T-cell (primary cell): ENCODE measurements at regions not wholly inside any gene's neighbourhood (a gene's known extent, or its start where the extent isn't known, plus 50 kb on each side); places are given as distances from the start of the nearest gene placed in this dataset.
A peak's percentile ranks its signal among the peaks of the same experiment; 100 is the strongest.
"Not testable (repeated sequence)": the region's sequence is repeated elsewhere in the genome, so short reads cannot be mapped to it uniquely, and the experiment has no call there.

Experiments used
- ATAC-seq, 4 experiments: fragments of 200-7000 bp in 3 of 4; fragments of 150-1000 bp in 1 of 4; cut with Tn5 transposase; replicated peaks in 1 of 4; 1 replicate in 3 of 4; 2 replicates in 1 of 4; pipeline ENCODE4 v1.10.0; 2021; ENCODE audit warnings: moderate library complexity in 3 of 4, mild to moderate bottlenecking in 2 of 4, moderate number of reproducible peaks in 1 of 4
- CTCF ChIA-PET, 2 donors: fragments of 300-600 bp; sonication (Branson Sonifier 250); formaldehyde crosslinking; loops; one replicate each; lab custom pipeline; 2022; ENCODE audit warnings: antibody characterized with exemption in 2 of 2; lab: Charles Lee
- POLR2A ChIA-PET, 2 donors: fragments of 300-600 bp; sonication (Branson Sonifier 250); formaldehyde crosslinking; loops; one replicate each; lab custom pipeline; 2022; ENCODE audit warnings: antibody characterized with exemption in 2 of 2; lab: Charles Lee
- DNase-seq, 35 experiments: peaks; one replicate each; pipeline versions ENCODE4 v3.0.0 to v3.0.0-alpha.2; 2013 to 2023
- H3K27ac ChIP-seq: one replicate; pipeline ENCODE4 v1.5.1; 2013; ENCODE audit warnings: low read length
- H3K27me3 ChIP-seq, 2 experiments: replicated peaks in 1 of 2; 1 replicate in 1 of 2; 2 replicates in 1 of 2; pipeline versions ENCODE4 v1.6.1 to v1.7.0; 2013; ENCODE audit warnings: low read length in 1 of 2, mixed read lengths in 1 of 2; ENCODE audit not compliant: control insufficient read depth in 2 of 2, insufficient read depth in 2 of 2; ENCODE audit errors: extremely low read depth in 1 of 2
- H3K36me3 ChIP-seq, 2 donors: 1 replicate in 1 of 2; 2 replicates in 1 of 2; pipeline versions ENCODE4 v1.6.1 to v1.7.0; 2013; ENCODE audit warnings: low read length in 1 of 2; ENCODE audit not compliant: control insufficient read depth in 2 of 2, insufficient read depth in 1 of 2; ENCODE audit errors: extremely low read depth in 1 of 2
- H3K4me1 ChIP-seq, 2 experiments: 1 replicate in 1 of 2; 2 replicates in 1 of 2; pipeline versions ENCODE4 v1.6.1 to v1.7.0; 2013; ENCODE audit warnings: low read length in 2 of 2, mixed read lengths in 1 of 2; ENCODE audit not compliant: insufficient read depth in 2 of 2, control insufficient read depth in 1 of 2; ENCODE audit errors: extremely low read depth in 1 of 2
- H3K4me3 ChIP-seq, 2 donors: 1 replicate in 1 of 2; 2 replicates in 1 of 2; pipeline versions ENCODE4 v1.5.1 to v1.7.0; 2013; ENCODE audit warnings: mild to moderate bottlenecking in 2 of 2, low read length in 1 of 2, moderate library complexity in 1 of 2; ENCODE audit not compliant: control insufficient read depth in 1 of 2; ENCODE audit errors: extremely low read depth in 1 of 2
- H3K9me3 ChIP-seq: 2 replicates; pipeline ENCODE4 v1.7.0; 2013
- H3K27ac Mint-ChIP-seq, 2 donors: one replicate each; pipeline ENCODE4 v1.8.0; 2020 to 2021; ENCODE audit warnings: mild to moderate bottlenecking in 2 of 2, mixed read lengths in 2 of 2
- H3K27me3 Mint-ChIP-seq, 2 donors: one replicate each; pipeline ENCODE4 v1.8.0; 2021 to 2022; ENCODE audit warnings: mixed read lengths in 2 of 2
- H3K36me3 Mint-ChIP-seq: one replicate; pipeline ENCODE4 v1.8.0; 2021; ENCODE audit warnings: mixed read lengths
- H3K4me1 Mint-ChIP-seq, 3 donors: one replicate each; pipeline ENCODE4 v1.8.0; 2020 to 2022; ENCODE audit warnings: mixed read lengths in 3 of 3, mild to moderate bottlenecking in 1 of 3
- H3K4me3 Mint-ChIP-seq, 3 donors: one replicate each; pipeline ENCODE4 v1.8.0; 2020 to 2022; ENCODE audit warnings: mild to moderate bottlenecking in 3 of 3, mixed read lengths in 3 of 3, moderate library complexity in 3 of 3
- H3K9me3 Mint-ChIP-seq, 3 donors: one replicate each; pipeline ENCODE4 v1.8.0; 2020 to 2022; ENCODE audit warnings: mixed read lengths in 3 of 3
- WGBS: methylation state at CpG from one replicate; pipeline ENCODE4 v1.1.5; 2013; ENCODE audit warnings: missing lambda C conversion rate; ENCODE audit not compliant: insufficient coverage; 5-methylcytosine and 5-hydroxymethylcytosine counted together

DNA sequence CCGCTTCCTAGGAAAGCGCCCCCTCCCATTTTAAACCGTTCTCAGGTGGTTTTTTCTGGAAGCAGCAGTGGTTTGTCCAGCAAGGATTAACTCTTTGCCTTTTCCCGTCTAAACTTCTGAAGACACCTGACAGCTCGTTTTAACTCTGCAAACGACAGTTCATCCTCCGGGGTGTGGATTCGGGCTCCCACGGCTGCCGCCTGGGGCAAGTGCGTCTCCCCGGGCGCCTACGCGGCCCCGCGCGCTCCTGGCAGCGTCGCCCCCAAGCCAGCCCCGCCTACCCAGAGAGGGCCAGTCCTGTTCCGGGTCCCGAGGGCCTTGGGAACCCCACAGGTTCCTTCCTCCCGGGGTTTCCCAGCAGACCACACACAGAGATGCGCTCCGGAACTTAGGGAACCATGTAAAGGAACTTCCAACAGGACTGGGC is 54.4 kb downstream of the PRR18 start:
- peak in 3 of 4 experiments; percentile 18 to 36 (median 32) for ATAC-seq
- peaks cover 0 to 28% of the 10 kb centered on the region in 2 experiments for H3K27me3 ChIP-seq
- Mint-ChIP-seq H3K4me3 (peak overlapping the region; percentile 28 to 86 (median 74)), H3K4me1 (peaks cover 10 to 45% (median 19%) of the 10 kb centered on the region in 3 donors), H3K36me3 (no peaks in the 10 kb centered on the region), H3K27ac (peak overlapping the region in 1 of 2 donors; percentile 82), H3K9me3 (peaks cover 0 to 3% (median 0%) of the 10 kb centered on the region in 3 donors), H3K27me3 (peaks cover 0 to 28% of the 10 kb centered on the region in 2 donors)
- peak overlapping the region; percentile 44 to 71 for H3K4me3 ChIP-seq
- WGBS = 9% methylated on average over 21 of the region's 26 CpGs
- peaks cover 18 to 20% of the 10 kb centered on the region in 2 experiments for H3K4me1 ChIP-seq
- no peak overlapping the region for H3K27ac ChIP-seq
- H3K9me3 ChIP-seq = no peaks in the 10 kb centered on the region
- CTCF ChIA-PET = interaction anchor here in 1 of 2 donors (1.1 kb wide), 1 partner anchor 9 kb away, joined by 3 read pairs; no protein-coding TSS in a partner anchor
- POLR2A ChIA-PET = no interaction called here
- no peaks in the 10 kb centered on the region for H3K36me3 ChIP-seq
- no peak for DNase-seq

- no peaks in the 10 kb centered on the region for H3K9me3 ChIP-seq
- H3K36me3 ChIP-seq = no peaks in the 10 kb centered on the region
- peaks cover 0 to 3% (median 0%) of the 10 kb centered on the region in 3 donors for H3K9me3 Mint-ChIP-seq
- peak overlapping the region; percentile 28 to 86 (median 74) for H3K4me3 Mint-ChIP-seq
- CTCF ChIA-PET = interaction anchor here in 1 of 2 donors (1.1 kb wide), 1 partner anchor 8 kb away, joined by 3 read pairs; no protein-coding TSS in a partner anchor
- peaks cover 0 to 23% of the 10 kb centered on the region in 2 experiments for H3K27me3 ChIP-seq
- peaks cover 7 to 40% (median 19%) of the 10 kb centered on the region in 3 donors for H3K4me1 Mint-ChIP-seq
- no peak overlapping the region for H3K27ac ChIP-seq
- ATAC-seq (peak in 3 of 4 experiments; percentile 41 to 43 (median 42)), DNase-seq (peak in 5 of 35 experiments; percentile 10 to 28 (median 21))
- H3K4me1 ChIP-seq = peaks cover 14 to 16% of the 10 kb centered on the region in 2 experiments
- POLR2A ChIA-PET = no interaction called here
- peak overlapping the region; percentile 44 to 71 for H3K4me3 ChIP-seq
- no peaks in the 10 kb centered on the region for H3K36me3 Mint-ChIP-seq
- WGBS = under 1% methylated on average over 31 of the region's 38 CpGs
- H3K27ac Mint-ChIP-seq = peak overlapping the region in 1 of 2 donors; percentile 75
- H3K27me3 Mint-ChIP-seq = peaks cover 0 to 28% of the 10 kb centered on the region in 2 donors
Observed at GRCh38 chr6:166253281-166253681, 54.9 kb downstream of the PRR18 start.

GRCh38 chr6:166252601-166253000 is 55.6 kb downstream of the PRR18 start:
- Mint-ChIP-seq H3K4me1 (peaks cover 4 to 33% (median 20%) of the 10 kb centered on the region in 3 donors), H3K27ac (no peak overlapping the region), H3K4me3 (peak overlapping the region in 2 of 3 donors; percentile 41 to 74), H3K9me3 (peaks cover 0 to 3% (median 0%) of the 10 kb centered on the region in 3 donors), H3K36me3 (no peaks in the 10 kb centered on the region), H3K27me3 (peaks cover 0 to 28% of the 10 kb centered on the region in 2 donors)
- 98% methylated on average over 19 of the region's 27 CpGs for WGBS
- ChIA-PET POLR2A (interaction anchor here in 1 of 2 donors (0.6 kb wide), 1 partner anchor 248 kb away, joined by 3 read pairs; no protein-coding TSS in a partner anchor), CTCF (no interaction called here)
- ATAC-seq (no peak), DNase-seq (no peak)
- no peak overlapping the region for H3K27ac ChIP-seq
- H3K4me1 ChIP-seq = peaks cover 14% of the 10 kb centered on the region in 2 experiments
- peaks cover 0 to 20% of the 10 kb centered on the region in 2 experiments for H3K27me3 ChIP-seq
- H3K36me3 ChIP-seq = no peaks in the 10 kb centered on the region
- peak overlapping the region in 1 of 2 donors; percentile 71 for H3K4me3 ChIP-seq
- H3K9me3 ChIP-seq = no peaks in the 10 kb centered on the region

DNA sequence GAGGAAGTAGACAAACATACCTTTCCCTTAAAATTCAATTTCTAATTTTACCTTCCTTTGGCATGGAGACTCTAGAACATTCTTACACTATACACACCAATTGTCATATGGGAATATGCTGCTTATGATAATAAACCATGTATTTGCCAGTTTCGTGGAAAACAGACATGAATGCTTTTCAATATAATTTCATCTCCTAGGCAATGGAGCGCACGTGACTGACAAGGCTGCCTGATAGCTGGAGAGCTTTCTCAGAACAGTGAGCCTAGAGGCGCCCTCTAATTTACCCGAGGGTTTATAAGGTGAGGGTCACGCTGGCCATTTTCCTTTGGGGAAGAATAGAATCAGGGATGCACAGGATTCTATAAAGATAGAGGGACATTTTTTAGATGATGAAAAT is 56.5 kb downstream of the PRR18 start:
- Mint-ChIP-seq H3K4me1 (peaks cover 4 to 29% (median 25%) of the 10 kb centered on the region in 3 donors), H3K27ac (peak overlapping the region in 1 of 2 donors; percentile 66), H3K27me3 (peaks cover 0 to 24% of the 10 kb centered on the region in 2 donors), H3K4me3 (peak overlapping the region in 2 of 3 donors; percentile 51 to 59), H3K36me3 (no peaks in the 10 kb centered on the region), H3K9me3 (no peaks in the 10 kb centered on the region)
- POLR2A ChIA-PET = no interaction called here
- WGBS = 10% methylated on average over 2 of the region's 6 CpGs
- DNase-seq = no peak
- no peak for ATAC-seq
- H3K27ac ChIP-seq = no peak overlapping the region
- no peaks in the 10 kb centered on the region for H3K36me3 ChIP-seq
- H3K4me3 ChIP-seq = no peak overlapping the region
- CTCF ChIA-PET = no interaction called here
- no peaks in the 10 kb centered on the region for H3K9me3 ChIP-seq
- peaks cover 14% of the 10 kb centered on the region in 2 experiments for H3K4me1 ChIP-seq
- peaks cover 0 to 19% of the 10 kb centered on the region in 2 experiments for H3K27me3 ChIP-seq

DNA sequence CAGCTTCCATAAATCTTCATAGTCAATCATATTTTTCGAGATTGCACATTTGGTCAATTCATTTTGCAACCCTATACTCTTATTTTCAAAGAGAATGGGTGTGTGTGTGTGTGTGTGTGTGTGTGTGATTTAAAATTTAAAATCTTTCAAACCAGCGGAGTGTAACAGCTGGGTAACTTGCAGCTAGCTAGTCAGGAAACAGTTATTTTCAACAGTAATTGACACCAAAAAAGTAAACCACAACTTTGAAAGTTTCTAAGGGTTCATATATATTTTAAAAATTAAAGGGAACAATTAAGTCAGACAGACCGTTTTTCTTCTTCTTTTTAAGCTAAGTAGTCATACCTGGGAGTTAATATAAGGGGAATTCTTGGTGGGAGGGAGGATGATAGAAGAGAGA is 57.0 kb downstream of the PRR18 start:
- CTCF ChIA-PET = interaction anchor here in 1 of 2 donors (1.0 kb wide), 1 partner anchor 888 kb away, joined by 3 read pairs; no protein-coding TSS in a partner anchor
- no CpG with 5 or more reads among the region's 3 CpGs for WGBS
- H3K9me3 ChIP-seq = no peaks in the 10 kb centered on the region
- no peaks in the 10 kb centered on the region for H3K36me3 ChIP-seq
- no peak overlapping the region for H3K27ac ChIP-seq
- ATAC-seq = no peak
- Mint-ChIP-seq H3K27me3 (peaks cover 0 to 22% of the 10 kb centered on the region in 2 donors), H3K4me3 (peak overlapping the region in 2 of 3 donors; percentile 51 to 59), H3K36me3 (no peaks in the 10 kb centered on the region), H3K27ac (peak overlapping the region in 1 of 2 donors; percentile 66), H3K4me1 (peaks cover 4 to 33% (median 25%) of the 10 kb centered on the region in 3 donors), H3K9me3 (no peaks in the 10 kb centered on the region)
- DNase-seq = no peak
- no peak overlapping the region for H3K4me3 ChIP-seq
- H3K27me3 ChIP-seq = peaks cover 0 to 19% of the 10 kb centered on the region in 2 experiments
- peaks cover 14% of the 10 kb centered on the region in 2 experiments for H3K4me1 ChIP-seq
- POLR2A ChIA-PET = interaction anchor here in 1 of 2 donors (0.6 kb wide), 2 partner anchors 11 to 128 kb away, joined by 3 to 4 read pairs; no protein-coding TSS in a partner anchor

DNA sequence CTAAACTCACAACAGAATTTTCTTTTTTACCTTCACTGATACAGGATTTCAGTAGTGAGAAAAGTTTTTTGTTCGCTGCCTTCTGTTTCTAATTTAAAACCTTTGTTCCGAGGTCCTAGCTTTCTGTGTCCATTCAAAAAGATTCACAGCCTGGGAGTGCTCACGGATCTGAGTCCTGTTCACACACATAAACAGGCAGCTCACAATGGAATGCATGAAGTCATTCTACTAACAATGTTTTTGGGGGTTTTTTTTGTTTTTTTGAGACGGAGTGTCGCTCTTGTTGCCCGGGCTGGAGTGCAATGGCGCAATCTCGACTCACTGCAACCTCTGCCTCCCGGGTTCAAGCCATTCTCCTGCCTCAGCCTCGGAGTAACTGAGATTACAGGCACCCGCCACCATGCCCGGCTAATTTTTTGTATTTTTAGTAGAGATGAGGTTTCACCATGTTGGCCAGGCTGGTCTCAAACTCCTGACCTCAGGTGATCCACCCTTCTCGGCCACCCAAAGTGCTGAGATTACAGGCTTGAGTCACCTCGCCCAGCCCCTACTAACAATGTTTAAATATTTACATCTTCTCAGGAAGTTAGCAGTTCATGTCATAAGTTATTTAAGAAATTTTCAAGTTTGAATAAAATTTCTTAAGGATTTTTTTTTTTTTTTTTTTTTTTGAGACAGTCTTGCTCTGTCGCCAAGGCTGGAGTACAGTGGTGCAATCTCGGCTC is 59.0 kb downstream of the PRR18 start:
- H3K9me3 Mint-ChIP-seq, ATAC-seq, H3K4me3 ChIP-seq, H3K36me3 ChIP-seq, H3K36me3 Mint-ChIP-seq, DNase-seq, POLR2A ChIA-PET, H3K9me3 ChIP-seq, H3K27ac ChIP-seq, CTCF ChIA-PET, H3K4me3 Mint-ChIP-seq, H3K27ac Mint-ChIP-seq: not testable (repeated sequence)
- Mint-ChIP-seq H3K27me3 (peaks cover 0 to 10% of the 10 kb centered on the region in 2 donors), H3K4me1 (peaks cover 18 to 43% (median 33%) of the 10 kb centered on the region in 3 donors)
- Histone ChIP-seq H3K4me1 (peaks cover 18 to 22% of the 10 kb centered on the region in 2 experiments), H3K27me3 (peaks cover 0 to 19% of the 10 kb centered on the region in 2 experiments)
- 91% methylated on average over 6 of the region's 16 CpGs for WGBS
